ENCODE measurements at regions not wholly inside any gene's neighbourhood (a gene's known extent, or its start where the extent isn't known, plus 50 kb on each side); places are given as distances from the start of the nearest gene placed in this dataset.

DNA sequence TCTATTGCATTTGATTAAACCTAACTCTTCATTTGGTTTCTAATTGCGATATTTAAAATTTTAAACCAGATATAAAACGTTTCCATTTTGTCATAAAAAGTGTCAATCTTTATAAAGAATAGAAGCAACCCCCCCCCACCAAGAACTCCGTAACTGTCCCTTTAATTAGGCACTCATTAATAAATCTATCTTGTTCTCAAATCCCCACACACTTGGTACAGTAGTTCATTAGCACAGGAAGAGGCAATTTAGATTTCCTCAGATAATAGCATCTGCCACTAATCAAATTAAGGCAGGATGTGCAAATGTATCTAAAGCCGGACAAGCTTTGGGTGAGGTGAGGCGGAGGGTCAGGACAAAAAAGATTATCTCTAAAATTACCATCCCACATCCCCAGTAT, 1143.3 kb upstream of the AUTS2 start:
- H3K4me2 ChIP-seq (ENCODE audit: low read length, poor library complexity, severe bottlenecking): no peak overlapping the region
- WGBS: 66% methylated on average over 3 of the region's 5 CpGs
- H2BK120ac ChIP-seq (ENCODE audit: low read depth, low read length): no peak overlapping the region
- H3K18ac ChIP-seq (ENCODE audit: low read depth in 1 of 2, low read length in 2 of 2): no peak overlapping the region
- H3K14ac ChIP-seq (ENCODE audit: low read length in 2 of 2): no peak overlapping the region
- no peak overlapping the region for H2AFZ ChIP-seq (ENCODE audit: low read depth, low read length)
- H2BK5ac ChIP-seq (ENCODE audit: low read depth, low read length, poor library complexity, severe bottlenecking): no peak overlapping the region
- H3K23ac ChIP-seq (ENCODE audit: low read length in 2 of 2): no peak overlapping the region
- H3K79me1 ChIP-seq (replicated peaks; ENCODE audit: low read length, poor library complexity, severe bottlenecking): no peaks in the 10 kb centered on the region
- H3K4me1 ChIP-seq (ENCODE audit: control insufficient read depth, insufficient read depth, low read depth, low read length): no peaks in the 10 kb centered on the region
- DNase-seq: no peak
- H2BK15ac ChIP-seq (ENCODE audit: low read depth, poor library complexity, severe bottlenecking): no peak overlapping the region
- no peak overlapping the region for H4K8ac ChIP-seq (ENCODE audit: low read length)
- no peaks in the 10 kb centered on the region for H3K36me3 ChIP-seq (ENCODE audit: control insufficient read depth in 1 of 2, insufficient read depth in 2 of 2, low read depth in 1 of 2, low read length in 2 of 2)
- H3K9ac ChIP-seq (ENCODE audit: low read length): no peak overlapping the region
- H4K91ac ChIP-seq (ENCODE audit: low read length): no peak overlapping the region
- no peak overlapping the region for H3K4me3 ChIP-seq (ENCODE audit: insufficient read depth in 1 of 2, low read depth in 1 of 2, low read length in 2 of 2)
- H3K27me3 ChIP-seq (ENCODE audit: control insufficient read depth in 1 of 2, insufficient read depth in 1 of 2, low read length in 2 of 2): no peaks in the 10 kb centered on the region
- H3K27ac ChIP-seq (ENCODE audit: low read length, poor library complexity, severe bottlenecking): no peak overlapping the region
- no peak overlapping the region for H2AK5ac ChIP-seq (ENCODE audit: low read length, severe bottlenecking)
- no peak overlapping the region for H3K4ac ChIP-seq (ENCODE audit: low read depth in 1 of 2, low read length in 2 of 2)
- no peak overlapping the region for H2BK12ac ChIP-seq (ENCODE audit: low read length in 2 of 2)
- H3K9me3 ChIP-seq (ENCODE audit: control insufficient read depth, low read length): no peaks in the 10 kb centered on the region

DNA sequence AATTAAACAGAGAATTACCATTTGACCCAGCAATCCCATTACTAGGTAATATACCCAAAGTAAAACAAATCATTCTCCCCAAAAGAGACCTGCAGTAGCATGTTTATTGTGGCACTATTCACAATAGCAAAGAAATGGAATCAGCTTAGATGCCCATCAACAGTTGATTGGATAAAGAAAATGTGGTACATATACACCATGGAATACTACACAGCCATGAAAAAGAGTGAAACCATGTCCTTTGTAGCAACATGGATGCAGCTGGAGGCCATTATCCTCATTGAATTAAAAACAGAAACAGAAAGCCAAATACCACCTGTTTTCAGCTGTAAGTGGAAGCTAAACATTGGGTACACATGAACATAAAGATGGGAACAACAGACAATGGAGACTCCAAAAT, 1141.8 kb upstream of the AUTS2 start:
- H3K4me3 ChIP-seq (ENCODE audit: insufficient read depth in 1 of 2, low read depth in 1 of 2, low read length in 2 of 2): no peak overlapping the region
- no peak overlapping the region for H2BK120ac ChIP-seq (ENCODE audit: low read depth, low read length)
- H3K9me3 ChIP-seq (ENCODE audit: control insufficient read depth, low read length): no peaks in the 10 kb centered on the region
- H3K27ac ChIP-seq (ENCODE audit: low read length, poor library complexity, severe bottlenecking): no peak overlapping the region
- H3K4me1 ChIP-seq (ENCODE audit: control insufficient read depth, insufficient read depth, low read depth, low read length): no peaks in the 10 kb centered on the region
- no peak for DNase-seq
- H3K18ac ChIP-seq (ENCODE audit: low read depth in 1 of 2, low read length in 2 of 2): no peak overlapping the region
- no peak overlapping the region for H3K4ac ChIP-seq (ENCODE audit: low read depth in 1 of 2, low read length in 2 of 2)
- no peak overlapping the region for H2AFZ ChIP-seq (ENCODE audit: low read depth, low read length)
- H3K79me1 ChIP-seq (replicated peaks; ENCODE audit: low read length, poor library complexity, severe bottlenecking): no peaks in the 10 kb centered on the region
- no peak overlapping the region for H4K91ac ChIP-seq (ENCODE audit: low read length)
- H3K4me2 ChIP-seq (ENCODE audit: low read length, poor library complexity, severe bottlenecking): no peak overlapping the region
- no peak overlapping the region for H2BK5ac ChIP-seq (ENCODE audit: low read depth, low read length, poor library complexity, severe bottlenecking)
- H3K14ac ChIP-seq (ENCODE audit: low read length in 2 of 2): no peak overlapping the region
- H3K9ac ChIP-seq (ENCODE audit: low read length): no peak overlapping the region
- no peak overlapping the region for H2BK12ac ChIP-seq (ENCODE audit: low read length in 2 of 2)
- no peaks in the 10 kb centered on the region for H3K36me3 ChIP-seq (ENCODE audit: control insufficient read depth in 1 of 2, insufficient read depth in 2 of 2, low read depth in 1 of 2, low read length in 2 of 2)
- no peak overlapping the region for H2BK15ac ChIP-seq (ENCODE audit: low read depth, poor library complexity, severe bottlenecking)
- no peak overlapping the region for H3K23ac ChIP-seq (ENCODE audit: low read length in 2 of 2)
- H4K8ac ChIP-seq (ENCODE audit: low read length): no peak overlapping the region
- H3K27me3 ChIP-seq (ENCODE audit: control insufficient read depth in 1 of 2, insufficient read depth in 1 of 2, low read length in 2 of 2): no peaks in the 10 kb centered on the region
- no peak overlapping the region for H2AK5ac ChIP-seq (ENCODE audit: low read length, severe bottlenecking)

DNA sequence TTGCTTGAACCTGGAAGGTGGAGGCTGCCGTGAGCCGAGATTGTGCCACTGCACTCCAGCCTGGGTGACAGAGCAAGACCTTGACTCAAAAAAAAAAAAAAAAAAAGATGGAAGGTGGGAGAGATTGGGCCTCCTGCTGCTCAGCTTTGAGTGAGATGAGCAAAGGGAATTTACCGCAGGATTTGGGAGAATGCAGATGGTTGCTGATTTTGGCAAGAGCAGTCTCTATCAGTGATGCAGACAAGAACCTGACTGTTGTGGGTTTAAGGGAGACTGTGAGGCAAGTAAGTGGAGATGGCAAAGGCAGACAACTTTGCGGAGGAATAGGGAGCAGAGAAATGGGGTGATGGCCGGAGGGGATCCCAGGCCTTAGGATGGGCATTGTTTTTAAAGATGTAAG, 1140.8 kb upstream of the AUTS2 start:
- Histone ChIP-seq H3K27me3 (ENCODE audit: control insufficient read depth in 1 of 2, insufficient read depth in 1 of 2, low read length in 2 of 2) (no peaks in the 10 kb centered on the region), H3K27ac (ENCODE audit: low read length, poor library complexity, severe bottlenecking) (no peak overlapping the region), H3K36me3 (ENCODE audit: control insufficient read depth in 1 of 2, insufficient read depth in 2 of 2, low read depth in 1 of 2, low read length in 2 of 2) (no peaks in the 10 kb centered on the region), H4K8ac (ENCODE audit: low read length) (no peak overlapping the region), H3K18ac (ENCODE audit: low read depth in 1 of 2, low read length in 2 of 2) (no peak overlapping the region), H2BK12ac (ENCODE audit: low read length in 2 of 2) (no peak overlapping the region), H2BK15ac (ENCODE audit: low read depth, poor library complexity, severe bottlenecking) (no peak overlapping the region), H3K4me3 (ENCODE audit: insufficient read depth in 1 of 2, low read depth in 1 of 2, low read length in 2 of 2) (no peak overlapping the region), H3K9me3 (ENCODE audit: control insufficient read depth, low read length) (no peaks in the 10 kb centered on the region), H3K23ac (ENCODE audit: low read length in 2 of 2) (no peak overlapping the region), H3K4ac (ENCODE audit: low read depth in 1 of 2, low read length in 2 of 2) (no peak overlapping the region), H3K14ac (ENCODE audit: low read length in 2 of 2) (no peak overlapping the region), H3K4me2 (ENCODE audit: low read length, poor library complexity, severe bottlenecking) (no peak overlapping the region), H2AFZ (ENCODE audit: low read depth, low read length) (no peak overlapping the region), H3K4me1 (ENCODE audit: control insufficient read depth, insufficient read depth, low read depth, low read length) (no peaks in the 10 kb centered on the region), H3K79me1 (replicated peaks; ENCODE audit: low read length, poor library complexity, severe bottlenecking) (no peaks in the 10 kb centered on the region), H4K91ac (ENCODE audit: low read length) (no peak overlapping the region), H2BK120ac (ENCODE audit: low read depth, low read length) (no peak overlapping the region), H2BK5ac (ENCODE audit: low read depth, low read length, poor library complexity, severe bottlenecking) (no peak overlapping the region), H2AK5ac (ENCODE audit: low read length, severe bottlenecking) (no peak overlapping the region), H3K9ac (ENCODE audit: low read length) (no peak overlapping the region)
- WGBS: 85% methylated on average over 5 of the region's 5 CpGs
- DNase-seq: no peak

DNA sequence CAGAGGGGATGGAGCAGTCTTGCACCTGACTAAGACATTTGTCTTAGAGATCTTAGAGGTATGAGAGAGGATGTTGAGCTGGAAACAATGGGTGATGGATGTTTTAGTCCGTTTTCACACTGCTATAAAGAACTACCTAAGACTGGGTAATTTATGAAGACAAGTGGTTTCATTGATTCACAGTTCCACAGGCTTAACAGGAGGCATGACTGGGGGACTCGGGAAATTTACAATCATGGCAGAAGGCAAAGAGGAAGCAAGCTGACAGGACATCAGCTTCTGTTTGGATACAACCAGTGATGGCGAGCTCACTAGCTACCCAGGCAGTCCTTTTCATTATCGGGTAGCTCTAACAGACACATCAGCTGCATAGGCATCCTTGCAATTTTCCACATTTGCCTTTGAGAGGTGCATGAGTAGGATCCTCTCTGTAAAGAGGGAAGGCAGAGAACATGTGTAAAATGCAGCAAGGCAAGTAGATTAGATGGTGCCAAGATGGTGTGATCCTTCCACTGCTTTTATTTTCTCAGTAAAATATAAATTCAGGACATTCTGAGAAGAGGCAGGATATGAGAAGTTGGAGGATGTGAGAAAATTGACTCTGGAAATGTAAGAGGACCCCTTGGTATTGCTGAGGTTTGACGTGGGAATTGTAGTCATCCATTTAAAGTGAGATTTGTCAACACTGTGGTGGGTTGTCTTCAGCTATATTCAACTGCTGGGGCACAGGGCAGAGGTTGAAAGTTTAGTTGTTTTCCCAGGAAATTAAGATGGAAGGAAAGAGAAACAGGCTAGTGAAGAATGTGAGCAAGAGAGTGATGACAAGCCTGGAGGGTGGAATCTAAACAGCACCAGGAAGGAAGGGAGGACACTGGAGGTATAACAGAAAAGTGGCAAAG, 1140.0 kb upstream of the AUTS2 start:
- Histone ChIP-seq H3K27me3 (ENCODE audit: control insufficient read depth in 1 of 2, insufficient read depth in 1 of 2, low read length in 2 of 2) (no peaks in the 10 kb centered on the region), H3K79me1 (replicated peaks; ENCODE audit: low read length, poor library complexity, severe bottlenecking) (no peaks in the 10 kb centered on the region), H3K4me2 (ENCODE audit: low read length, poor library complexity, severe bottlenecking) (no peak overlapping the region), H3K4me3 (ENCODE audit: insufficient read depth in 1 of 2, low read depth in 1 of 2, low read length in 2 of 2) (no peak overlapping the region), H2BK120ac (ENCODE audit: low read depth, low read length) (no peak overlapping the region), H2BK12ac (ENCODE audit: low read length in 2 of 2) (no peak overlapping the region), H2BK5ac (ENCODE audit: low read depth, low read length, poor library complexity, severe bottlenecking) (no peak overlapping the region), H3K9ac (ENCODE audit: low read length) (no peak overlapping the region), H3K36me3 (ENCODE audit: control insufficient read depth in 1 of 2, insufficient read depth in 2 of 2, low read depth in 1 of 2, low read length in 2 of 2) (no peaks in the 10 kb centered on the region), H4K91ac (ENCODE audit: low read length) (no peak overlapping the region), H3K4ac (ENCODE audit: low read depth in 1 of 2, low read length in 2 of 2) (no peak overlapping the region), H2AFZ (ENCODE audit: low read depth, low read length) (no peak overlapping the region), H2AK5ac (ENCODE audit: low read length, severe bottlenecking) (no peak overlapping the region), H2BK15ac (ENCODE audit: low read depth, poor library complexity, severe bottlenecking) (no peak overlapping the region), H4K8ac (ENCODE audit: low read length) (no peak overlapping the region), H3K9me3 (ENCODE audit: control insufficient read depth, low read length) (no peaks in the 10 kb centered on the region), H3K4me1 (ENCODE audit: control insufficient read depth, insufficient read depth, low read depth, low read length) (no peaks in the 10 kb centered on the region), H3K27ac (ENCODE audit: low read length, poor library complexity, severe bottlenecking) (no peak overlapping the region), H3K23ac (ENCODE audit: low read length in 2 of 2) (no peak overlapping the region), H3K18ac (ENCODE audit: low read depth in 1 of 2, low read length in 2 of 2) (no peak overlapping the region), H3K14ac (ENCODE audit: low read length in 2 of 2) (no peak overlapping the region)
- WGBS: 71% methylated on average over 5 of the region's 5 CpGs
- no peak for DNase-seq
